ENCODE measurements at regions not wholly inside any gene's neighbourhood (a gene's known extent, or its start where the extent isn't known, plus 50 kb on each side); places are given as distances from the start of the nearest gene placed in this dataset.

DNA sequence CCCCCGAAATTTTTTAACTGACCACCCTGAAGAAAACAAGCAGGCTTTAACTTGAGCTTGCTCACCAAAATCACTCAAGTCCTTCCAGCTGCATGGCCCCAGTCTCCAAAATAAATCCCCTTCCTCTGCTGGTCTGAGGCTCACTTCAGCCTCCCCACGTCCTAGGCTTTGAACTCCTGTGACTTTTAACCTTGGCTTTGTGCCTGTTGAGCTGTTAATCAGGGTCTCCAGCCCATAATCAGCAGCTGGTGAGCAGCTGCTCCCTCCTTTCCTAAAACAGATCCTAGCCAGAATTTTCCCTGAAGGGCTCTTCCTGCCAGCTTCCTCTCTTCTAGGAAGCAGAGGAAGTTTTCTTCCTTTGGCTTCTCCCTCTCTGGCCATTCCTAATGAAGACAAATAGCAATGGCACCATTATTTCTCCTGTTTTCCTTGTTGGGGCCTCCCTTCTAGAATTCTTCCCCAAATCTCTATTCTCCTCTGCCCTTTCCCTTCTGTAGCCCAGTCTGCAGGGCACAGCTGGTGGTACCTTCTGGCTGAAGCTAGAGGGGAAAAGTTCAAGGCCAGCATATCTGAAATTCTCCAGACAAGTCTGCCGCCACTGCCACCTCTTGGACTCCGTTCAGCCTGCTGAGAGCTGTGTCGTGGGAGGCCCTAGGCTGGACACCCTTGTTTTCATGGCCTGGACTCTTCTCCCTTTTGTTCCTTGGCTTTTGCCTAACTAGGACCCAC lies 152.1 kb downstream of the NOC3L start:
- no peak overlapping the region for H3K4me3 ChIP-seq (ENCODE audit: low read depth, low read length)
- no peak for TF ChIP-seq CTCF (IDR thresholded peaks at IDR 0.05; ENCODE audit: borderline replicate concordance, insufficient read depth, low read depth, low read length)

DNA sequence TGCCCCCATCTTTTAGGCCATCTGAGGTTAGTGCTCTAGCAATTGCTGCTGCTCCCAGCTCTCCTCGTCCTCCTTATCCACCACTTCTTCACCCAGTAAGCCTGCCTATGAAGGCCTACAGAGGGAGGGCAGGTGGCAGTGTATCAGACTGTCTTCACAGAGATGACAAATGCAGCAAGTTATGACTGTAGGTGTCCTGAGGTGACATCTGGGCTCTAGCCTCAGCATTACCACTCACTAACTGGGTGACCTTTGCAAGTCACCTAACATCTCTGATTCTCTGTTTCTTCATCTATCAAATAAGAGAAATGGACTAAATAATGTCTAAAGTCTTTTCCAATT lies 151.6 kb downstream of the NOC3L start:
- H3K4me3 ChIP-seq (ENCODE audit: low read depth, low read length): no peak overlapping the region
- no peak for TF ChIP-seq CTCF (IDR thresholded peaks at IDR 0.05; ENCODE audit: borderline replicate concordance, insufficient read depth, low read depth, low read length)

- no peak for TF ChIP-seq CTCF (IDR thresholded peaks at IDR 0.05; ENCODE audit: borderline replicate concordance, insufficient read depth, low read depth, low read length)
- no peak overlapping the region for H3K4me3 ChIP-seq (ENCODE audit: low read depth, low read length)
Measured at GRCh38 chr10:94213001-94213530, 149.7 kb downstream of the NOC3L start.

DNA sequence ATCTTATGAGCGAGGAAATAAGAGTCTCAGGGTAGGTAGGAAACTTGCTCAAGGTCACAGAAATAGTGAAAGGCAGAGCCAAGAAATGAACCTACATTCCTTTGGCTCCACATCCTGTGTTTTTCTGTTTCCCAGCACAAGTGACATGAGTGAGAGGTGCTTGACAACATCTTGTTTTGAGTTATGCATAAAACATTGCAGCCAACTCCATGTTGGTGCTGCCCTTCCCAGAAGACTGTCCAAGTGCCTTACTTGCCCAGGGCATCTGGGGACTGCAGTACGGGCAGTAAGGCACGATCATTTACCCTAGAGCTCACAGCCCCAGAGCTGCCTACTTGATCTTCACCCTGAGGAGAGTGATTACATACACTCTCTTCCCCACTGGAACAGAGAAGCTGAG lies 148.8 kb downstream of the NOC3L start:
- TF ChIP-seq CTCF (IDR thresholded peaks at IDR 0.05; ENCODE audit: borderline replicate concordance, insufficient read depth, low read depth, low read length): no peak
- no peak overlapping the region for H3K4me3 ChIP-seq (ENCODE audit: low read depth, low read length)

DNA sequence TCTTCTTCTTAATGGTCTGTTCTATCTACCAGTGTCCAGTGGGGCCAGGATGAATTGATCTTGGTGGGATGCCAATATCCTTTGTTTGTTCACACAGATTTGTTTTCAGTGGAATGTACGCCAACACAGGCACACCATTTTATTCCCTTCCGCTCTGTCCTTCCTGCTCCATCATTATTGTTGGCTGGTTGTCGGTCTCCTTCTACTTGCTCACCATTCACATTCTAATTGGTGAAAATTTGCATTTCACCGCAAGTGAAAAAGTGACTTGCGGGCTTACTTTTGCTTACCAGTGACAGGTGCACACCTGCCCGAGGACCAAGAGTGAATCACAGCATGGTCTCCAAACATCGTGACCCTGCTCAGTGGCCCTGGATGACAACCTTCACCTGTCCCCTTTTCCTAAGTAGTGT lies 148.3 kb downstream of the NOC3L start:
- TF ChIP-seq CTCF (IDR thresholded peaks at IDR 0.05; ENCODE audit: borderline replicate concordance, insufficient read depth, low read depth, low read length): no peak

DNA sequence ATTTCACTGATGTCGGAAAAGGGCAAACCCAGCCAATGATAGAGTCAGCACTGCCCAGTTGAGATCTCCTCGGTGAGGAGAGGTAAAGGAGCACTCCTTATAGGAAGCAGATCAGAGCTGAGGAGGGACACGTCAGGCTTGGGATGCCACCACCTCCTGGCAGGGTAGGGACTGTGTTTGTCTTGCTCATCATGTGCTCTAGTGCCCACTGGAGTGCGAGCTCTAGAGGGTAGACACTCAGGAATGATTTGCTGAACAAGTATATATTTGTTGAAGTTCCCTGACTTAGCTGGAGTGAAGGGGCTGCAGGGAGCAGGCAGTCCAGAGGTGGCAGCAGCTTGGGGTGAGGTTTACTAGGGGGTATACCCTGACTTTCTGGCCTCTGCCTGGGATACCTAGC lies 146.5 kb downstream of the NOC3L start:
- no peak overlapping the region for H3K4me3 ChIP-seq (ENCODE audit: low read depth, low read length)
- no peak for TF ChIP-seq CTCF (IDR thresholded peaks at IDR 0.05; ENCODE audit: borderline replicate concordance, insufficient read depth, low read depth, low read length)

More for the DNA sequence above, 148.3 kb downstream of the NOC3L start:
- H3K4me3 ChIP-seq (ENCODE audit: low read depth, low read length): no peak overlapping the region

DNA sequence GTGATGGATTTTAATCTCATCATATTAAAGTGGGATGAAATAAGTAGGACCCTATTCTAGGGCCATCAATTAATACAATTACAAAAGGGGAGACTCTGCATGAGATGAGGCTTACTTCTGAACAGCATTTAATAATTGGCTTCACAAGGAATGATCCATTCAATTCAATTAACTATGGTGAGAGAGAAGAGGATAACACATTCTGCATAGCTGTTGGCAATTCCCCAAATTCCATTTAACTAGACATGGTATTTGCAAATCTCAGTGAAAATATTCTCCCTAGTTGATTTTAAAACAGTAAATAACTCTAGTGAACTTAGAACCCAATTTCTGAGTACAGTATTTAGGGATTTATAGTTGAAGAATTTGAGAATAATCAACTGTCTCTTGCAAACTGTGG lies 145.3 kb downstream of the NOC3L start:
- no peak for TF ChIP-seq CTCF (IDR thresholded peaks at IDR 0.05; ENCODE audit: borderline replicate concordance, insufficient read depth, low read depth, low read length)
- no peak overlapping the region for H3K4me3 ChIP-seq (ENCODE audit: low read depth, low read length)
